ENCODE measurements at regions not wholly inside any gene's neighbourhood (a gene's known extent, or its start where the extent isn't known, plus 50 kb on each side); places are given as distances from the start of the nearest gene placed in this dataset.

DNA sequence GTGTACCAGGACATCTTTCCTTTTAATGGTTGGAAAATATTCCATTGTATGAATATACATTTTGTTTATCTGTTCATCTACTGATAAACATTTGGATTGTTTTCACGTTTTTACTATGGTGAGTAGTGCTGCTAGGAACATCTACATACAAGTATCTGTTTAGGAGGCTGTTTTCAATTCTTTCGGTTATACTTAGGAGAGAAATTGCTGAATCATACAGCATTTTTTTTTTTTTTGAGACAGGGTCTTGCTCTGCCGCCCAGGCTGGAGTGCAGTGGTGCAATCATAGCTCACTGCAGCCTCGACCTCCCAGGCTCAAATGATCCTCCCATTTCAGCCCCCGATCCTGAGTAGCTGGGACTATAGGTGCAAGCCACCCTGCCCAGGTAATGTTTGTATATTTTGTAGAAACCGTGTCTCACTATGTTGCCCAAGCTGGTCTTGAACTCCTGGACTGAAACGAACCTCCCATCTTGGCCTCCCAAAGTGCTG is 122.9 kb downstream of the CRLF3 start:
- TF ChIP-seq, protein P1, sequence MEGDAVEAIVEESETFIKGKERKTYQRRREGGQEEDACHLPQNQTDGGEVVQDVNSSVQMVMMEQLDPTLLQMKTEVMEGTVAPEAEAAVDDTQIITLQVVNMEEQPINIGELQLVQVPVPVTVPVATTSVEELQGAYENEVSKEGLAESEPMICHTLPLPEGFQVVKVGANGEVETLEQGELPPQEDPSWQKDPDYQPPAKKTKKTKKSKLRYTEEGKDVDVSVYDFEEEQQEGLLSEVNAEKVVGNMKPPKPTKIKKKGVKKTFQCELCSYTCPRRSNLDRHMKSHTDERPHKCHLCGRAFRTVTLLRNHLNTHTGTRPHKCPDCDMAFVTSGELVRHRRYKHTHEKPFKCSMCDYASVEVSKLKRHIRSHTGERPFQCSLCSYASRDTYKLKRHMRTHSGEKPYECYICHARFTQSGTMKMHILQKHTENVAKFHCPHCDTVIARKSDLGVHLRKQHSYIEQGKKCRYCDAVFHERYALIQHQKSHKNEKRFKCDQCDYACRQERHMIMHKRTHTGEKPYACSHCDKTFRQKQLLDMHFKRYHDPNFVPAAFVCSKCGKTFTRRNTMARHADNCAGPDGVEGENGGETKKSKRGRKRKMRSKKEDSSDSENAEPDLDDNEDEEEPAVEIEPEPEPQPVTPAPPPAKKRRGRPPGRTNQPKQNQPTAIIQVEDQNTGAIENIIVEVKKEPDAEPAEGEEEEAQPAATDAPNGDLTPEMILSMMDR (IDR thresholded peaks at IDR 0.05) = no peak
- TF ChIP-seq MXI1 (IDR thresholded peaks at IDR 0.05; ENCODE audit: low read depth, low read length) = no peak
- TF ChIP-seq SMC3 (IDR thresholded peaks at IDR 0.05; ENCODE audit: low read depth, low read length) = no peak
- no peak for TF ChIP-seq POLR2AphosphoS5 (IDR thresholded peaks at IDR 0.05; ENCODE audit: low read depth, low read length)
- TF ChIP-seq SIN3A (IDR thresholded peaks at IDR 0.05; ENCODE audit: borderline replicate concordance, low read depth, low read length) = no peak
- TF ChIP-seq, protein P2, sequence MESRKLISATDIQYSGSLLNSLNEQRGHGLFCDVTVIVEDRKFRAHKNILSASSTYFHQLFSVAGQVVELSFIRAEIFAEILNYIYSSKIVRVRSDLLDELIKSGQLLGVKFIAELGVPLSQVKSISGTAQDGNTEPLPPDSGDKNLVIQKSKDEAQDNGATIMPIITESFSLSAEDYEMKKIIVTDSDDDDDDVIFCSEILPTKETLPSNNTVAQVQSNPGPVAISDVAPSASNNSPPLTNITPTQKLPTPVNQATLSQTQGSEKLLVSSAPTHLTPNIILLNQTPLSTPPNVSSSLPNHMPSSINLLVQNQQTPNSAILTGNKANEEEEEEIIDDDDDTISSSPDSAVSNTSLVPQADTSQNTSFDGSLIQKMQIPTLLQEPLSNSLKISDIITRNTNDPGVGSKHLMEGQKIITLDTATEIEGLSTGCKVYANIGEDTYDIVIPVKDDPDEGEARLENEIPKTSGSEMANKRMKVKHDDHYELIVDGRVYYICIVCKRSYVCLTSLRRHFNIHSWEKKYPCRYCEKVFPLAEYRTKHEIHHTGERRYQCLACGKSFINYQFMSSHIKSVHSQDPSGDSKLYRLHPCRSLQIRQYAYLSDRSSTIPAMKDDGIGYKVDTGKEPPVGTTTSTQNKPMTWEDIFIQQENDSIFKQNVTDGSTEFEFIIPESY (IDR thresholded peaks at IDR 0.05; ENCODE audit: borderline replicate concordance, low read depth) = no peak
- TF ChIP-seq, protein P3, sequence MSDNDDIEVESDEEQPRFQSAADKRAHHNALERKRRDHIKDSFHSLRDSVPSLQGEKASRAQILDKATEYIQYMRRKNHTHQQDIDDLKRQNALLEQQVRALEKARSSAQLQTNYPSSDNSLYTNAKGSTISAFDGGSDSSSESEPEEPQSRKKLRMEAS (IDR thresholded peaks at IDR 0.05; ENCODE audit: low read depth) = no peak
- TF ChIP-seq YY1 (IDR thresholded peaks at IDR 0.05; ENCODE audit: low read depth) = no peak
- TF ChIP-seq CHD2 (IDR thresholded peaks at IDR 0.05; ENCODE audit: low read length, partially characterized antibody) = no peak
- TF ChIP-seq, protein P4, sequence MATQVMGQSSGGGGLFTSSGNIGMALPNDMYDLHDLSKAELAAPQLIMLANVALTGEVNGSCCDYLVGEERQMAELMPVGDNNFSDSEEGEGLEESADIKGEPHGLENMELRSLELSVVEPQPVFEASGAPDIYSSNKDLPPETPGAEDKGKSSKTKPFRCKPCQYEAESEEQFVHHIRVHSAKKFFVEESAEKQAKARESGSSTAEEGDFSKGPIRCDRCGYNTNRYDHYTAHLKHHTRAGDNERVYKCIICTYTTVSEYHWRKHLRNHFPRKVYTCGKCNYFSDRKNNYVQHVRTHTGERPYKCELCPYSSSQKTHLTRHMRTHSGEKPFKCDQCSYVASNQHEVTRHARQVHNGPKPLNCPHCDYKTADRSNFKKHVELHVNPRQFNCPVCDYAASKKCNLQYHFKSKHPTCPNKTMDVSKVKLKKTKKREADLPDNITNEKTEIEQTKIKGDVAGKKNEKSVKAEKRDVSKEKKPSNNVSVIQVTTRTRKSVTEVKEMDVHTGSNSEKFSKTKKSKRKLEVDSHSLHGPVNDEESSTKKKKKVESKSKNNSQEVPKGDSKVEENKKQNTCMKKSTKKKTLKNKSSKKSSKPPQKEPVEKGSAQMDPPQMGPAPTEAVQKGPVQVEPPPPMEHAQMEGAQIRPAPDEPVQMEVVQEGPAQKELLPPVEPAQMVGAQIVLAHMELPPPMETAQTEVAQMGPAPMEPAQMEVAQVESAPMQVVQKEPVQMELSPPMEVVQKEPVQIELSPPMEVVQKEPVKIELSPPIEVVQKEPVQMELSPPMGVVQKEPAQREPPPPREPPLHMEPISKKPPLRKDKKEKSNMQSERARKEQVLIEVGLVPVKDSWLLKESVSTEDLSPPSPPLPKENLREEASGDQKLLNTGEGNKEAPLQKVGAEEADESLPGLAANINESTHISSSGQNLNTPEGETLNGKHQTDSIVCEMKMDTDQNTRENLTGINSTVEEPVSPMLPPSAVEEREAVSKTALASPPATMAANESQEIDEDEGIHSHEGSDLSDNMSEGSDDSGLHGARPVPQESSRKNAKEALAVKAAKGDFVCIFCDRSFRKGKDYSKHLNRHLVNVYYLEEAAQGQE (IDR thresholded peaks at IDR 0.05; ENCODE audit: low read depth, low read length) = no peak
- TF ChIP-seq GABPA (IDR thresholded peaks at IDR 0.05; ENCODE audit: low read depth) = no peak
- TF ChIP-seq EZH2phosphoT487 (IDR thresholded peaks at IDR 0.05; ENCODE audit: borderline replicate concordance, low read depth) = no peak
- TF ChIP-seq ELF1 (IDR thresholded peaks at IDR 0.05) = no peak
